Muscle layer of duodenum (tissue), 2 donors: ENCODE measurements at regions not wholly inside any gene's neighbourhood (a gene's known extent, or its start where the extent isn't known, plus 50 kb on each side); places are given as distances from the start of the nearest gene placed in this dataset.
"Not testable (repeated sequence)": the region's sequence is repeated elsewhere in the genome, so short reads cannot be mapped to it uniquely, and the experiment has no call there.

Source experiments
- H3K27ac ChIP-seq: one replicate; pipeline ENCODE4 v1.7.0; 2013; ENCODE audit warnings: mild to moderate bottlenecking, low read length
- H3K27me3 ChIP-seq: one replicate; pipeline ENCODE4 v1.7.0; 2013; ENCODE audit warnings: low read depth, mild to moderate bottlenecking, control low read depth, low read length
- H3K36me3 ChIP-seq, 2 donors: one replicate each; pipeline ENCODE4 v1.7.0; 2013; ENCODE audit warnings: low read length in 2 of 2, control low read depth in 1 of 2, mild to moderate bottlenecking in 1 of 2; ENCODE audit not compliant: insufficient read depth in 2 of 2, control insufficient read depth in 1 of 2
- H3K4me1 ChIP-seq, 2 donors: one replicate each; pipeline ENCODE4 v1.7.0; 2013; ENCODE audit warnings: low read length in 2 of 2, mild to moderate bottlenecking in 2 of 2, control low read depth in 1 of 2, moderate library complexity in 1 of 2; ENCODE audit not compliant: insufficient read depth in 2 of 2, control insufficient read depth in 1 of 2
- H3K4me3 ChIP-seq, 2 donors: one replicate each; pipeline ENCODE4 v1.7.0; 2013; ENCODE audit warnings: low read length in 2 of 2, low read depth in 1 of 2, mild to moderate bottlenecking in 1 of 2
- H3K9me3 ChIP-seq, 2 donors: one replicate each; pipeline ENCODE4 v1.7.0; 2013; ENCODE audit warnings: low read length in 2 of 2, control low read depth in 1 of 2, mild to moderate bottlenecking in 1 of 2; ENCODE audit not compliant: control insufficient read depth in 1 of 2
- donor health status: healthy.

- no peak overlapping the region for H3K27ac ChIP-seq
- no peak overlapping the region for H3K4me3 ChIP-seq
- no peaks in the 10 kb centered on the region for H3K9me3 ChIP-seq
- no peaks in the 10 kb centered on the region for H3K27me3 ChIP-seq
- H3K4me1 ChIP-seq: no peaks in the 10 kb centered on the region
- H3K36me3 ChIP-seq: no peaks in the 10 kb centered on the region
These were observed 67.4 kb upstream of the CLDN5 start for GRCh38 chr22:19591568-19591967.

GRCh38 chr22:19592464-19592863 lies 68.3 kb upstream of the CLDN5 start:
- Histone ChIP-seq H3K4me3 (no peak overlapping the region), H3K9me3 (no peaks in the 10 kb centered on the region), H3K27me3 (no peaks in the 10 kb centered on the region), H3K36me3 (no peaks in the 10 kb centered on the region), H3K27ac (no peak overlapping the region), H3K4me1 (no peaks in the 10 kb centered on the region)

- H3K36me3 ChIP-seq: no peaks in the 10 kb centered on the region
- peaks cover 0 to 4% of the 10 kb centered on the region in 2 donors for H3K4me1 ChIP-seq
- no peaks in the 10 kb centered on the region for H3K27me3 ChIP-seq
- no peak overlapping the region for H3K4me3 ChIP-seq
- no peaks in the 10 kb centered on the region for H3K9me3 ChIP-seq
- H3K27ac ChIP-seq: no peak overlapping the region
These were observed 69.9 kb upstream of the CLDN5 start for GRCh38 chr22:19593991-19594569.

GRCh38 chr22:19595532-19595931 lies 71.3 kb upstream of the CLDN5 start:
- no peaks in the 10 kb centered on the region for H3K9me3 ChIP-seq
- H3K27me3 ChIP-seq: no peaks in the 10 kb centered on the region
- peaks cover 0 to 4% of the 10 kb centered on the region in 2 donors for H3K4me1 ChIP-seq
- H3K36me3 ChIP-seq: no peaks in the 10 kb centered on the region
- no peak overlapping the region for H3K4me3 ChIP-seq
- no peak overlapping the region for H3K27ac ChIP-seq

GRCh38 chr22:19596680-19597398 lies 72.6 kb upstream of the CLDN5 start:
- Histone ChIP-seq H3K4me1 (peaks cover 0 to 4% of the 10 kb centered on the region in 2 donors), H3K9me3 (no peaks in the 10 kb centered on the region), H3K27ac (no peak overlapping the region), H3K4me3 (no peak overlapping the region), H3K27me3 (no peaks in the 10 kb centered on the region), H3K36me3 (no peaks in the 10 kb centered on the region)

GRCh38 chr22:19597399-19597735 lies 73.2 kb upstream of the CLDN5 start:
- Histone ChIP-seq H3K9me3 (no peaks in the 10 kb centered on the region), H3K4me3 (no peak overlapping the region), H3K27ac (no peak overlapping the region), H3K27me3 (no peaks in the 10 kb centered on the region), H3K36me3 (no peaks in the 10 kb centered on the region), H3K4me1 (peaks cover 0 to 4% of the 10 kb centered on the region in 2 donors)

- H3K27ac ChIP-seq: no peak overlapping the region
These were observed 74.0 kb upstream of the CLDN5 start for GRCh38 chr22:19598054-19598855.

GRCh38 chr22:19599004-19599403 lies 74.8 kb upstream of the CLDN5 start:
- H3K9me3 ChIP-seq: no peaks in the 10 kb centered on the region
- H3K4me1 ChIP-seq: peaks cover 0 to 4% of the 10 kb centered on the region in 2 donors
- no peaks in the 10 kb centered on the region for H3K27me3 ChIP-seq
- H3K27ac ChIP-seq: no peak overlapping the region
- no peaks in the 10 kb centered on the region for H3K36me3 ChIP-seq
- H3K4me3 ChIP-seq: no peak overlapping the region

More at GRCh38 chr22:19598054-19598855, 74.0 kb upstream of the CLDN5 start:
- Histone ChIP-seq H3K36me3 (no peaks in the 10 kb centered on the region), H3K4me1 (peaks cover 0 to 4% of the 10 kb centered on the region in 2 donors), H3K4me3 (no peak overlapping the region), H3K9me3 (no peaks in the 10 kb centered on the region), H3K27me3 (no peaks in the 10 kb centered on the region)

GRCh38 chr22:19599626-19600243 lies 75.5 kb upstream of the CLDN5 start:
- Histone ChIP-seq H3K27ac (no peak overlapping the region), H3K36me3 (no peaks in the 10 kb centered on the region), H3K27me3 (no peaks in the 10 kb centered on the region), H3K9me3 (no peaks in the 10 kb centered on the region), H3K4me3 (no peak overlapping the region), H3K4me1 (peaks cover 0 to 4% of the 10 kb centered on the region in 2 donors)

- not testable (repeated sequence) for H3K4me3 ChIP-seq, H3K27ac ChIP-seq, H3K4me1 ChIP-seq, H3K36me3 ChIP-seq, H3K9me3 ChIP-seq, H3K27me3 ChIP-seq
These were observed 79.1 kb upstream of the CLDN5 start for GRCh38 chr22:19603346-19603745.

- Histone ChIP-seq H3K9me3 (no peaks in the 10 kb centered on the region), H3K27me3 (no peaks in the 10 kb centered on the region), H3K27ac (no peak overlapping the region), H3K4me3 (no peak overlapping the region), H3K4me1 (peaks cover 0 to 5% of the 10 kb centered on the region in 2 donors), H3K36me3 (no peaks in the 10 kb centered on the region)
These were observed 79.6 kb upstream of the CLDN5 start for GRCh38 chr22:19603767-19604166.
